ENCODE measurements at regions not wholly inside any gene's neighbourhood (a gene's known extent, or its start where the extent isn't known, plus 50 kb on each side); places are given as distances from the start of the nearest gene placed in this dataset.

DNA sequence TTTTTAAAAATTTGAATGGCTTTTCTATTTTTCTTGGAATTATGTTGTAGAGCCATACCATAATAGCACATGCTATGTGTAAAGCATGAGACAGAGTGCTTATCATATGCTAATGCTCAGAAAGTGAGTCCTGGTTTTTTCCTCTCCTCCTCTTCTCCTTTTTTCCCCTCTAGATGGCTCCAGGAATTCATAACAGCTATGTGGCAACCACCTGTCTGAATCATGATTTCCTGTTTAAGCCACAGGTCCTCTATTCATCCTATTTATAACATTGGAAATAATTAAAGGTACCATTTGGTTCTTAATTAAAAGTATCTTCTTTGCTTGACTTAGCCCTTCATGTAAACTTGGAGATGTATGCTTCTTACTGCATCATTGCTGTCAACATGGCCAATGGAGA lies 260.0 kb upstream of the MAP3K7 start:
- H3K4me3 ChIP-seq (ENCODE audit: low read depth, low read length), result no peak overlapping the region
- DNase-seq (ENCODE audit: low read depth), result no peak
- no peak for TF ChIP-seq CTCF (conservative IDR thresholded peaks at IDR 0.05; ENCODE audit: low read depth, low read length)

- no peak overlapping the region for H3K4me3 ChIP-seq (ENCODE audit: low read depth, low read length)
- no peak for DNase-seq (ENCODE audit: low read depth)
- TF ChIP-seq CTCF (conservative IDR thresholded peaks at IDR 0.05; ENCODE audit: low read depth, low read length), result no peak
Observed at GRCh38 chr6:90835596-90836212, 248.8 kb upstream of the MAP3K7 start.

DNA sequence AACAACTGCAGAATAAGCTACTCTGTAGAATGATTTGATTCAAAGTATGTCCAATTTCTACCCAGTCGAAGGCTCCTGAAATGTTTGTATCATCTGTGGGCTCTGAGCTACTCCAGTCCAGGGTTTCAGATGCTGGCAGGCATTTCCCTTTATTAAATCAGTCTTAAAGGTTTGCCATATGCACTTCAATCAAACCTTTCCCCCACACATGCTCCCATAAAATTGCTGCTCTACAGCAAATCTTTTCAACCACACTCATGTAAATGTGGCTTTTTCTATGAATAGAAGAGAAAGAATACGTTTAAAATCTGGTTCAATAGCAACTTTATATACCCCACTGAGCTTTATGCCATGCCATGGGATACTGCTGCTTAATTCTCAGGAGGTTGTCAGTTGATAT lies 242.4 kb upstream of the MAP3K7 start:
- no peak for TF ChIP-seq CTCF (conservative IDR thresholded peaks at IDR 0.05; ENCODE audit: low read depth, low read length)
- no peak overlapping the region for H3K4me3 ChIP-seq (ENCODE audit: low read depth, low read length)
- DNase-seq (ENCODE audit: low read depth), result no peak

GRCh38 chr6:90820436-90820835 lies 233.6 kb upstream of the MAP3K7 start:
- TF ChIP-seq CTCF (conservative IDR thresholded peaks at IDR 0.05; ENCODE audit: low read depth, low read length), result no peak
- DNase-seq (ENCODE audit: low read depth), result no peak
- no peak overlapping the region for H3K4me3 ChIP-seq (ENCODE audit: low read depth, low read length)

- no peak overlapping the region for H3K4me3 ChIP-seq (ENCODE audit: low read depth, low read length)
- no peak for DNase-seq (ENCODE audit: low read depth)
- TF ChIP-seq CTCF (conservative IDR thresholded peaks at IDR 0.05; ENCODE audit: low read depth, low read length), result no peak
Observed at GRCh38 chr6:90819483-90819882, 232.6 kb upstream of the MAP3K7 start.

DNA sequence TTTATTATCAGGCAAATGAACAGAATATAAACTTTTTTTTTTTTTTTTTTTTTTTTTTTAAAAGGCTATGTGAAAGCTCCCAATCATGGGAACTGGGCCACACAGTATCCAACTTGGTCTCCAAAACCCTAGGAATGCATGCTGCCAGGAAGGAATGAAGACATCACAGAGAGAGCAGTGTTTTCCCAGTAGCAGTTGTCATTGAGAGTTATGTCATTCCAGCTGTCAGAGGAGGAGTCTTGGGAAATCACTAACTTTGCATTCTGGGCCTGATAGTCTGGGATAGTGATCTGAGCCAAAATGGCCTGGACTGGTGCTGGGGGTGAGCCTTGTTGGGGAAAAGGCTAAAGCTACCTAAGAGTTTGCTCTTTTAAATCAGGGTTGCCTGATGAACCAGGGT lies 231.3 kb upstream of the MAP3K7 start:
- no peak for TF ChIP-seq CTCF (conservative IDR thresholded peaks at IDR 0.05; ENCODE audit: low read depth, low read length)
- no peak for DNase-seq (ENCODE audit: low read depth)
- no peak overlapping the region for H3K4me3 ChIP-seq (ENCODE audit: low read depth, low read length)

- DNase-seq (ENCODE audit: low read depth), result no peak
- TF ChIP-seq CTCF (conservative IDR thresholded peaks at IDR 0.05; ENCODE audit: low read depth, low read length), result no peak
- H3K4me3 ChIP-seq (ENCODE audit: low read depth, low read length), result no peak overlapping the region
Observed at GRCh38 chr6:90816764-90817163, 229.9 kb upstream of the MAP3K7 start.
